ENCODE measurements at regions not wholly inside any gene's neighbourhood (a gene's known extent, or its start where the extent isn't known, plus 50 kb on each side); places are given as distances from the start of the nearest gene placed in this dataset.

- TF ChIP-seq CTCF (conservative IDR thresholded peaks at IDR 0.05) (no peak), ZFX (IDR thresholded peaks at IDR 0.05) (no peak)
These were observed 194.4 kb upstream of the CST7 start for GRCh38 chr20:24754691-24755090.

All from C4-2B (cell line).